ENCODE measurements at regions not wholly inside any gene's neighbourhood (a gene's known extent, or its start where the extent isn't known, plus 50 kb on each side); places are given as distances from the start of the nearest gene placed in this dataset.

DNA sequence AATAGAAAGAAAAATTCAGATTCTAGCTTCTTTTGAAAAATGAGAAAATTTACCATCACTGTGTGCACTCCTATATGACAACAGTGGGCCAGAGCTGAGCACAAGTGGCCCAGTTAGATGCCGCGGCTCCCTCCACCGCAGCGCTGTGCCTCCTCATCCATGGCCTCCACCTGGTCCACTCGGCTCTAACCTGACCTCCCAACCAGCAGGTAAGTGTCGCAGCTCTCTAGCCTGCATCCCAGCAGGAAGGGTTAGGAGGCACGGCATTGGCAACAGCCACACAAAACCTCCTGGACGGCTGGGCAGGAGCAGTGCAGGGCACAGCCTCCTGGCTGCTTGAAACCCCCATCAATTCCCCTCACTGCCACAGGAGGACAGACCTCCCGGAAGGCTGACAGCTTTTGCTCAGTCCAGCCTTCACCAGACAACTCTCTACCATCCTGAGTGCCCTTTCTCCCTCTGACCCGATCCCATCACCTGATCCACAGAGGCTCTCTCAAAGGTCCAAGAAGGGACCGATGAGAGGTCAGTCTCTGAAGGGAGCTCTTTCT, 76.1 kb downstream of the RPL27A start:
- TF ChIP-seq CTCF (conservative IDR thresholded peaks at IDR 0.05 in 1 of 2, IDR thresholded peaks at IDR 0.05 in 1 of 2; ENCODE audit: extremely low read depth in 1 of 2, insufficient read depth in 1 of 2, low read depth in 1 of 2, low read length in 2 of 2) (no peak), EZH2 (IDR thresholded peaks at IDR 0.05; ENCODE audit: borderline replicate concordance, low read length) (no peak)
